ENCODE measurements at regions not wholly inside any gene's neighbourhood (a gene's known extent, or its start where the extent isn't known, plus 50 kb on each side); places are given as distances from the start of the nearest gene placed in this dataset.

DNA sequence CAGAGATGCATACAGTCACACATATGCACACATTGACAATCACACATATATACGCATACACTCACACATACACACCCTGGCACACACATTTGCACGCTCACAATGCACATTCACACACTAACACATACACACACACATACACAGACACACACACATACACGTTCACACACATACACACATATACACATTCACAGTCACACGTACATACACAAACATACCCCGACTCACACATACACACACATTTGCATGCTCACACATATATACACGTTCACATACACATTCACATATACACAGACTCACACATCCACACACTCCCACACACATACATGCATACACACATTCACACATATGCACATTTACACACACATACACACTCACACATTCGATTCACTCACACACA, 366.8 kb upstream of the ID4 start:
- DNase-seq (ENCODE audit: low read depth, low spot score): no peak
- H3K27ac ChIP-seq: no peak overlapping the region

DNA sequence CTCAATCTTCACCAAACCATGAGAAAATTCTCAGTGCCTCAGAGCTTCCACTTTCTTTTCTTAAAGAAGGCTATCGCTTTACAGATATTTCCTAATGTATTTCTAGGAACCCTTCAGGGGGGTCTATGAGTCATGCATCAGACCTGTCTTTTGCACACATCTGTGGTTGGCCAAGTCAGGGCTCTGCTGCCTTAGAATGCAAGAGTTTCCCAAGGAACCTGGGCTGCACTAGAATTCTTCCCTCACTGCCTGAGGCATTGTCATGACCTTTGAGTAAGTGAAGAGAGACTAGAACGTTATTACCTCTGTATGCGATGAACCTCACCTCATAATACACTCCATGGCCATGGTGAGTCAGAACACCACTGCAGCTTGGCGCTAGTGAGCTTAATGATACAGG, 365.0 kb upstream of the ID4 start:
- H3K27ac ChIP-seq: no peak overlapping the region
- DNase-seq (ENCODE audit: low read depth, low spot score): peak; percentile 89

DNA sequence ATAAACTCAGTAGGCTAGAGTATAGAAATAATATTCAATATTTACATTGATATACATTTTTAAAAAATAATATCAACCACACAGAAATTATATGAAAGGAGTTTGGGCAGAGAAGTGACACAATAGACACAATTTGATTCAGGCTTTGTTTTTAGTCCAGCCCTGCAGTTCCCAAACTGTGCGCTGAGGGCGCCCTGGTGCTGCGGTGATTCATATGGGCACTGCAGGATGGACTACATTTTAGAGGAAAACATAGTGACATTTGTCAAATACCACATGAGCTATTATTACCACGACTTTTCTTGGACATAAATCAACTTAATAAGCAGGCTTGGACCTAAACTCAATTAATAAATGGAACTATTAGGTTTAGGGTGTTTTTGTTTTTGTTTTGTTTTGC, 364.3 kb upstream of the ID4 start:
- H3K27ac ChIP-seq: no peak overlapping the region
- DNase-seq (ENCODE audit: low read depth, low spot score): no peak

DNA sequence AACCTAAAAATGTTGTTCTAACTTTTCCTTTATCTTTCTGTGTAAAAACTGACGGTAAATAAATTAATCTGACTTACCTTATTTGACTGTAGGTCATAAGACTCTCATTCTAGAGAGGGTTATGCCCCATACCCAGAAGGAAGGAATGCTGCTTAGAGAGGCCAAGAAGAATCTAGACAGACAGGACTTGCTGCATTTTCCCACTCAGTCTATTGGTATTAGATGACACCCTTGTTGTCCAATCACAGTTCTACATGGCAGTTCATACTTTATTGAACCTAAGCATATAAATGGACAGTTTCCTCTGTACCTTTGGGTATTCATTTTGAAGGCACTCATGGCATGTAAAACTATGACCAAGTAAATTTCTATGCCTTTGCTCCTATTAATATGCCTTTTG, 359.6 kb upstream of the ID4 start:
- H3K27ac ChIP-seq: peak overlapping the region; percentile 59
- peak; percentile 59 for DNase-seq (ENCODE audit: low read depth, low spot score)

DNA sequence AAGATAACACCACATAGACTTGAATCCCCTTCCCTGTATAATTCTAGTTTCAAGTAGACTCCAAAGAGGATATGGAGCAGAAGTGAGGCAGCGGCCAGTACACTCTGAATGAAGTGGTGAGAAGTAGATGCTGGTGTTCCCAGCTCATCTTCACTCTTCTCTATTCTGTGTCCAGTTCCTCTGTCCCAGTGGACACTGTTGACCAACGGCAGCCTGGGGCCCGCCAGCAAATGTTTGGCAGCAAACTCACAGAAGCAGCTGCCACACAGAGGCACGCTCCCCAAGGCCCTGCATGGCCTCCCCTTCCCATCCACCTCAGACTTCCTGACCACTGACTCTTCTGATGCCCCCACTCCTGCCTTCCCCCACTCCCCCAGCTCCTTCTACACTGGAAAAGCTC, 358.9 kb upstream of the ID4 start:
- DNase-seq (ENCODE audit: low read depth, low spot score): no peak
- H3K27ac ChIP-seq: peak overlapping the region; percentile 59

DNA sequence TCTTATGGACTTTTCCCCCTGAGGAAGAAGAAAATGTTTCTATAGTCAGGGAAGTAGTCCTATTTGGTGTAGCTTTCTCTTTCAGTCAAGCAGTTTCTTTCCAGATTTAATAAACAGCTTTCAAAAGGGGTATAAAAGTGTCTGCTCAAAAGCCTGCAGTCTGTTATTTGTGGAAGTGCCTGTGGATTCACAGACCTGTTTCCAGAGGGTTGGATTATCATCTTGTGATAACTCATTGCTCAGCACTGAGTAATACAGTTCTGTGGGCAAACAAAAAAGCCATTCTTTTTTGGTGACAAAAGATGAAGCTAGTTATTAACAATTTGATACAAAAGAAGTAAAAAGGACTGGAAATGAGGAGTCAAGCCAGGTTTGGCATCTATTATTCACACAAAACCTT, 358.2 kb upstream of the ID4 start:
- no peak for DNase-seq (ENCODE audit: low read depth, low spot score)
- no peak overlapping the region for H3K27ac ChIP-seq

DNA sequence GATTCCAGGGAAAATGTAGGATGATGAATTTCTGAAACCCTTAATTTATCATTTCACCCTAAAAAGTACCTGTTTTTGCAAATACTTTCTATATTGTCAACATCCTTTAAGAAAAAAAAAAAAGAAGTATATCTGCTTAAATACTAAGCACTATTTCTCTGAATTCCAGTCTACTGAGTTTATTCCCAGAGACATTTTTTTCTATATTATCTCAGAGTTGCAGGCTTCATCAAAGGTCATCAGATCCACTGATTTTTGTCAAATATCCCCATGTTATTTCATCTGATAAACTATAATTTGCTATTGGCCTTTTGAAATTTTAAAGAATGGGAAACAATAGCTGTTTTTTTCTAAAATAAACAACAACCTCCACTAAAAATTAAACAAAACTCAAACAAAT, 357.6 kb upstream of the ID4 start:
- no peak overlapping the region for H3K27ac ChIP-seq
- DNase-seq (ENCODE audit: low read depth, low spot score): no peak

DNA sequence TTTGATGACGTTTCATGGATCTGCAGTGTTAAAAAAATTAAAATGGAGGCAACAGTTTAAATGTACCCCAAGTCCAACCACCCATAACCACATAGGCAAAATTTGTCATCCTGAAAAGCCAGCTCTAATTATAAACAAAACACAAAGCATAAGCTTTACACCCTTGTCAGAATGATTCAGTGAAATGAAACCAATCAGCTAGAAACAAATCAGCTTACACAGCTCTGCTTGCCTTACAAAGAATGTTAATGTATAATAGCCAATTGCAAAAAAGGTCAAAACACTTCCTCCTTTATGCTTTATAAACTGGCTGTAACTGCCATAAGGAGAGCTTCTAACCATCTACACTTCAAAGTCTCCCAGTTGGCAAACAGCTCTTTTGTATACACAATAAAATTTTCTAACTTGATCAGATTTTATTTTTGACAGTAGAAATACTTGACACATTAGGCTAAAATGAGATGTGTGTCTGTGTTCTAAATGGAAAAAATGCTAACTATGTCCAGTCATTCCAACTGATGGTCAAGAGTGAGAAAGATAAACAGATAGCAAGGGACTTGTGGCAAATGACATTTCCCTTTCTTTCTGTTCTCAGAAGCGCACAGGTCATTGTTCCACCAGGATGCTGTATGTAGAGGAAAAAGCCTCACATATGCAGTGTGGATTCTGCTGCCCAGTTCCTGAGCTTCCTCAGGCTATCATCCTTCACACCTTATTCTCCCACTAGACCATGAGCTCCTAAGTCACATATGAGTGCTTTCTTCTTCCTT, 344.3 kb upstream of the ID4 start:
- no peak for DNase-seq (ENCODE audit: low read depth, low spot score)
- H3K27ac ChIP-seq: no peak overlapping the region

DNA sequence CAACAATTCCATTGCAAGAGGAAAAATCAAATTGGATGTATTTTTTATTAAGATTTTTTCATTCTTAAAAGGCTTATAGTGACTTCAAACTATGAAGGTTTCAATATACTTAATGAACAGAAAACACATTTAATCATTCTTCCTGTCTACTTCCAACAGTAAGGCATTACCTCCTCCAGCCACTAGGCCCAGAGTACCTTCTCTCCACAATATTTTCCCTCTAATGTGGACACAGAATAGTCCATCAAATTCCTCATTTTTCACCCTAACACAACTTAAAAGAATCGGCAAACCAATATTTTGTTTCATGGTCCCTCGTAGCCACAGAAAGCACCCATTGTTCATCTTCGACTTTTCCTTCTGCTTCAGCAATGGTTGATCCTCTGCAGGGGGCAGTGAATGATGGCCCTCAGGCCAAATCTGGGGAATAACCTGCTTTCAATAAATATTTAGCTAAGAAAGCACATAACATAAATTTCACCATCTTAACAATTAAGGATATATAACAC, 335.4 kb upstream of the ID4 start:
- no peak overlapping the region for H3K27ac ChIP-seq
- no peak for DNase-seq (ENCODE audit: low read depth, low spot score)

DNA sequence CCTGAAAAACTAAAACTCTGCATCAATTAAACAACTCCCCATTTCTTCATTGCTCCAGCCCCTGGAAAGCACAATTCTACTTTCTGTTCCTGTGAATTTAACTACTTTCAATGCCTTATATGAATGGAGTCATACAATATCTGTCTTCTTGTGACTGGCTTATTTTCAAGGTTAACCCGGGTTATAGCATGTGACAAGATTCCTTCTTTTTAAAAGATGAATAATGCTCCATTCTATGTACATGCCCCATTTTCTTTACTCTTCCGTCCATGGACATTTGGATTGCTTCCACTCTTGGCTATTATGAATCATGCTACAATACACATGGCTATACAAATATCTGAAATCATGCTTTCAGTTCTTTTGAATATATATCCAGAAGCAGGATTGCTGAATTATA, 334.9 kb upstream of the ID4 start:
- DNase-seq (ENCODE audit: low read depth, low spot score): no peak

DNA sequence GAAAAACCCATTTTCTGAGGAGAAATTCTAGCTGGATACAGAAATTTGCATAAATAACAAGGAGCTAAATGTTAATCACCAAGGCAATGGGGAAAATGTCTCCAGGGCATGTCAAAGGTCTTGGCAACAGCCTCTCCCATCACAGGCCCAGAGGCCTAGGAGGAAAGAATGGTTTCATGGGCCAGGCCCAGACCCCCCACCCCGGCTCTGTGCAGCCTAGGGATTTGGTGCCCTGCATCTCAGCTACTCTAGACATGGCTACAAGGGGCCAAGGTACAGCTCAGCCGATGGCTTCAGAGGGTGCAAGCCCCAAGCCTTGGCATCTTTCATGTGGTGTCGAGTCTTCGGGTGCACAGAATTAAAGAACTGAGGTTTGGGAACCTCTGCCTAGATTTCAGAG, 321.2 kb upstream of the ID4 start:
- no peak for DNase-seq (ENCODE audit: low read depth, low spot score)

More for the DNA sequence above, 334.9 kb upstream of the ID4 start:
- no peak overlapping the region for H3K27ac ChIP-seq

DNA sequence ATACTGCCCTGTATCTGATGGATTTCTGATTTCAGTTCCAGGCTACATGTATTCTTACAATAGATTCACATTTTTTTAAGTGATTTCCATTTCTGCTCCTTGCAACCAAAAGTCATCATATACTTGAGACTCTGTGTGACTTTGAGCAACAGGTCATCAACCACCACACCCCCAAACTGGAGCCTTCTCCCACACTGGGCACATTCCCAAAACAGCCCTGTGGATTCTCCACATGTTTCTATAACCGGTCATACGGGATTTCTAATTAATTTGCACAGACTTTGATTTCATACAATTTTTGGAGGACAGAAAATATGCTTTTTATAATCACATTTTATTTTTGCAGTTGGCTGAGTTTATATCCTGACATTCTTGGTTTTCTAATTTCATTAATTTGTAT, 317.2 kb upstream of the ID4 start:
- DNase-seq (ENCODE audit: low read depth, low spot score): no peak
- H3K27ac ChIP-seq: no peak overlapping the region

More for the DNA sequence above, 321.2 kb upstream of the ID4 start:
- H3K27ac ChIP-seq: no peak overlapping the region

DNA sequence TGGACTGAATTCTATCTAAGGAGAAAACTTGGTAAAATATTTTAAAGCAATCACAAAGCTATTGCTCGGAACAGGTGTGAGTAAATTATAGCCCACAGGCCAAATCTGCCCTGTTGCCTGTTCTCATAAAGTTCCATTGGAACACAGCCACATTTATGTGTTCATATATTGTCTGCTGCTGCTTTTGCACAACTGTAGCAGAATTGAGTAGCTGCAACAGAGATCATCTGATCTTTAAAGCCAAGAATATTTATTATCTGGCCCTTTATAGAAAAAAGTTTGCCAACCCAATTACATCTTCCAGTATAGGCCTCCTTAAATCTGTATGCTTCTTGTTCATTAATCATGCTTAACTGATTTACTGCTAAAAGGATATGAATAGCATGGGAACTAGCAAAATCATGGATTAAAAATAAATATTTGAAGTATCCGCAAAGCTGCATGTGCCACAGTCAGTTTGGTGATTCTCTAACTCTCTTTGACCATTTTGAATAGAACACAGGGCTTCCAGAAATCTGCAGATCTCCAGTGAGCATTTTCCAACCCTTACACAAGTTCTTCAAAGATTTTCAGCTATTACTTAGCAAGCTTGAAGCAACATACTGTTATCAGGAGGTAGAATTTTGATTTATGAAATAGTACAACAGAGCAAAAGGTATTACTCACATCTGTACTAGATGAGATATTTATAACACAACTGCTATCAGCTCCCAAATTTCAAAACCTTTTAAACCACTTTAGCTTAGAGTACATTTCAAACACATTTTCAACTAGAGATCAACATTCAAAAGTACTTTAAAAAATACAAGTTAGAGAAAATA, 312.6 kb upstream of the ID4 start:
- DNase-seq (ENCODE audit: low read depth, low spot score): no peak

DNA sequence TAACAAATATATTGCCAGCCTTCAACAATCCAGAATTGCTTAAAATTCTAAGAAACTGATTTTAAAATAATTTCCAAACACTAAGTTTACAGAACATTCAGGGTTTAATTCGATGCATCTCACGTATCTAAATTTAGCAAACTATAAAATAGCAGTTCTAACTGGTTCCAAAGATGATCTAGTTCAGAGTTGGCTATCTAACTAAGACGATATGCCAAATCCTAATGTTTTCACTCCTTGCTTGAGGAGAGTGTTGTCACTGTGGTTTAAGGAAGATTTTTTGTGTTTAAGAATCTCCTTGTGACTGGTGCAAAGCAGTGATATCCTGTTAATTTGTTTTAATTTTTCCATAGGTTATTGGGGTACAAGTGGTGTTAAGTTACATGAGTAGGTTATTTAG, 311.5 kb upstream of the ID4 start:
- no peak for DNase-seq (ENCODE audit: low read depth, low spot score)
- H3K27ac ChIP-seq: no peak overlapping the region

More for the DNA sequence above, 312.6 kb upstream of the ID4 start:
- no peak overlapping the region for H3K27ac ChIP-seq

DNA sequence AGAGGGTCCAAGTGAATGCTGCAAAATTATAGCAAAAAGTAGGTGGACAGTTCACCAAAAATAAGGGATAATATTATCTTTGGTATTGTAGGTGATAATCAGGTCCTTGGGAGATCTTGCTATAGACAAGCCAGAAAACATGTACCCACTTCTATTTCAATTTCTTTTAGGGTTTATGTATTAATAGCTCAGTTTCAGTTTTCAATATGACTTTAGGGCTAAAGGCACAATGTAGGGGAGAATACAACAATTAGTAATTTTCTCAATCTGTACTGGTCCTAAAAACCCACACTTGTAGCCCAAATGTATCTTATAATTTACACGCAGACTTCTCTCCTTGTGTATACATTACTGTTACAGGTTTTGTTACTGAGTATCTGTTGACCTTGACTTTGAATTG, 307.0 kb upstream of the ID4 start:
- H3K27ac ChIP-seq: no peak overlapping the region
- no peak for DNase-seq (ENCODE audit: low read depth, low spot score)

DNA sequence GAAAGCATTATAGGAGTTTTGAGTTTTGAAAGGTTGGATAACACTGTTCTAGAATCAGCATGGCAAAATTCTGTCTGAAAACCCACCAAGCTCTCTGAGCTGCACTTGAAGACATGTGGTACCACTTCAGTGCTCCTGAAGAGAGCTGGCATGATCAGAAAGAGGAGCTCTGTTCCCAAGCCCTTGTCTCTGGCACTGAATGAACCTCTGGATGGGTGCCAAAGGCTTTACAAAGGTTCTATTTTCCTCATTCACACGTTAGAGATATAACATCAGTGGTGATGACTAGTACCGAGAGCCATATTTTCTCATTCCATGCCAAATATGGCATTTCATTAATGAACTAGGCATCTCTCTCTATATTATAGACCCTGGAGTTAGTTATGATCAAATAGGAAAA, 301.8 kb upstream of the ID4 start:
- DNase-seq (ENCODE audit: low read depth, low spot score): no peak
- H3K27ac ChIP-seq: no peak overlapping the region

DNA sequence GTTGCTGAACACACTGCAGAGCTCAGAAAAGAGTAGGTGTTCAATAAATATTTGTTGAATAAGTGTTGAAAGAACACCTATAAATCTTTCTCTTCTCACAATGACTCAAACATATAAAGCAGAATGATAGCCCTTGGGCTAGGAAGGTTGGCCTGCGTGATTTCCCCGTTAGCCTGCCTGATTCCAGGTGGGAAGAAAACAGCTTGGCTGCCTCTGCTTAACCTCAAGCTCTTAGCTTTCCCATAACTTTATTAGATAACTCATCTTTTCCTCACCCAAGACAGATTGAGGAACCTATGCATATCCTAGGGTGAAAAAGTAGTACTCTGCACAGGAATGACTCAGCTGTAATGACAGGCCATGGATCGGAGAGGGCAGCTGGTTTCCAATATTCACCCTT, 300.3 kb upstream of the ID4 start:
- H3K27ac ChIP-seq: no peak overlapping the region

DNA sequence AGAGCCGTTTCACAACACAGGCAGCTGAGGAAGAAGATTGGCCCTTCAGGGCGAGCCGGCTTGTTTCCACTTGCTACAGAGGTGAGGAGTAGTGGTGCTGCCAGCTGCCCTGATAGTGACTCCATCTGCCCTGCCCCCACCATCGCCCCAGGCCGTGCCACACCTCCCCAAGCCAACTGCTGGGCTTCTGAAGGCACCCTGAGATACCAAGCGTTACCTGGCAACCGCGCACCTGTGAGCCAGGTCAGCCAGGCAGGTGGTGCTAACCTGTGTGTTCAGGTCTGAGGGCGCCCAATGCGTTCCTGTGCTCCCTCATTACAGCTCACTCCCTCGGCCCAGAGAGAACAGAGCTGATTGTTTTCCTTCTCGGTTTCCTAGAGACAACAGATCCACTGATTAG, 299.1 kb upstream of the ID4 start:
- no peak overlapping the region for H3K27ac ChIP-seq

More for the DNA sequence above, 300.3 kb upstream of the ID4 start:
- DNase-seq (ENCODE audit: low read depth, low spot score): peak; percentile 58

DNA sequence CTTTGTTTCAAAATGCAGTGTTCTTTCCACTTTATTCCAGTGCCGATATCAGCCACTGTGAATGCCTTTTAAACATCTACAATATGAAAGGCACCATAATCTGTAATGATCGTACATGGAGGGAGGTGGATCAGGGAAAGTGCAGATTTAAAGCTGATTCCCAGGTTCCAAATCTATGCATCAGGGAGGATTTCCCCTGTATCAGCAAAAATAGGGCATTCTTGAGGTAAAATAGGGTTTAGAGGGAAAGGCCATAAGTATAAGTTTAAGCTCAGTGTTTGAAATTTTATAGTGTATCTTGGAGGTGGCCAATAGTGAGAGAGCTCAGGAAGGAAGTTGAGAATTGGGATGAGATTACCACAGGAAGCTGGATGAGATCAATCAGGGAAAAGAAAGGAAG, 289.7 kb upstream of the ID4 start:
- no peak for DNase-seq (ENCODE audit: low read depth, low spot score)
- no peak overlapping the region for H3K27ac ChIP-seq

More for the DNA sequence above, 299.1 kb upstream of the ID4 start:
- peak; percentile 96 for DNase-seq (ENCODE audit: low read depth, low spot score)

DNA sequence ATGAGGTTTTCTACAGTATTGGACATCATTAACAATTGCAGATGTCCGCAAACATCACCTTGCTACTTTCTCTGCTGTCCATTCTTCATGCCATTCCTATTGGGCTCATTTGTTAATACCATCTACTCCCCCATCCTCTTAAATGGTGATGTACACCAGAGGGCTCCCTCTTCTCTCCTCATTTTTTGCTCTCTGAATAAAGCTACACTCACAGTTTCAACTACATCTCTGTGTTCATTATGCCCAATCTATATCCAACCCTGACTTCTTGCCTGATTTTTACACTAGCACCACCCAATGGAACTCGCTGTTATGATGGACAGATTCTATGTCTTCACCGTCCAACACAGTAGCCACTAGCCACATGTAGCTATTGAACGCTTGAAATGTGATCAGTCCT, 288.1 kb upstream of the ID4 start:
- DNase-seq (ENCODE audit: low read depth, low spot score): no peak
- H3K27ac ChIP-seq: no peak overlapping the region

DNA sequence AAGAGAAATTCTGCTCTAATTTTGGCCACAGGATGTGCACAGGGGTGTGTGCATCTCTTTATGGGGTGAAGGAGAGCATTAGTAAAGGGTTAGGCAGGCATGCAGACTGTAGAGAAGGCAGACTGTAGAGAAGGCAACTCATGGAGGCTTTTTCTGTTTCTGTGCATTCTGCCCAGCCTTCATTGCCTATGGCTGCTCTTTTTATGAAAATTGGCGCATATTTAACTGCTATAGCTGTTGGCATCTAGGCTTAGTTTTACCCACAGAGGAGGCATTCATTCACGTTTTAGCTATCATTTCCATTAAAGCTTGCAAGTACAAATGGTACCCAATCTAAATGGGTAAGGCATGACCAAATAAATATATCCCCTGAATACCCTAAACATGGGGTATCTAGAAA, 286.8 kb upstream of the ID4 start:
- no peak for DNase-seq (ENCODE audit: low read depth, low spot score)
- H3K27ac ChIP-seq: no peak overlapping the region

All from epithelial cell of prostate (primary cell).